Loucy (cell line): ENCODE measurements at regions not wholly inside any gene's neighbourhood (a gene's known extent, or its start where the extent isn't known, plus 50 kb on each side); places are given as distances from the start of the nearest gene placed in this dataset.

ENCODE experiments used
- H2AFZ ChIP-seq: fragments of 200-600 bp; sonication (generic); 2 replicates; pipeline ENCODE4 v1.6.0; 2016; ENCODE audit warnings: antibody characterized with exemption, mild to moderate bottlenecking, low read length, moderate library complexity
- H3F3A ChIP-seq: fragments of 200-600 bp; 2 replicates; pipeline ENCODE4 v1.6.0; 2016; ENCODE audit warnings: antibody characterized with exemption, low read depth, mild to moderate bottlenecking
- H3K27me3 ChIP-seq: fragments of 200-600 bp; sonication (generic); 2 replicates; pipeline ENCODE4 v1.6.1; 2014; ENCODE audit warnings: low read length, mild to moderate bottlenecking; ENCODE audit not compliant: insufficient read depth, poor library complexity, severe bottlenecking
- H3K36me3 ChIP-seq: fragments of 200-600 bp; sonication (generic); 2 replicates; pipeline ENCODE4 v1.6.1; 2016; ENCODE audit warnings: low read length; ENCODE audit not compliant: insufficient read depth
- H3K4me1 ChIP-seq: fragments of 200-600 bp; sonication (generic); 2 replicates; pipeline ENCODE4 v1.5.1; 2014; ENCODE audit warnings: low read length, mild to moderate bottlenecking; ENCODE audit not compliant: insufficient read depth, poor library complexity, severe bottlenecking
- H3K4me2 ChIP-seq: fragments of 200-600 bp; sonication (generic); 2 replicates; pipeline ENCODE4 v1.6.0; 2014; ENCODE audit warnings: antibody characterized with exemption, low read length, low read depth, mild to moderate bottlenecking; ENCODE audit not compliant: poor library complexity, severe bottlenecking
- H3K4me3 ChIP-seq: fragments of 200-600 bp; sonication (generic); 2 replicates; pipeline ENCODE4 v1.5.1; 2014; ENCODE audit warnings: low read length, mild to moderate bottlenecking, mixed read lengths; ENCODE audit not compliant: poor library complexity, severe bottlenecking
- H3K79me2 ChIP-seq: fragments of 200-600 bp; sonication (generic); 2 replicates; pipeline ENCODE4 v1.6.1; 2014; ENCODE audit warnings: low read length; ENCODE audit not compliant: insufficient read depth
- H3K9ac ChIP-seq: fragments of 200-600 bp; sonication (generic); 2 replicates; pipeline ENCODE4 v1.6.0; 2014; ENCODE audit warnings: mild to moderate bottlenecking, low read depth, low read length, moderate library complexity; ENCODE audit not compliant: poor library complexity, severe bottlenecking
- H3K9me2 ChIP-seq: fragments of 200-600 bp; sonication (generic); replicated peaks from 2 replicates; pipeline ENCODE4 v1.6.1; 2016; ENCODE audit warnings: low read depth, low read length, mixed read lengths
- H3K9me3 ChIP-seq: fragments of 200-600 bp; sonication (generic); 2 replicates; pipeline ENCODE4 v1.6.1; 2014; ENCODE audit warnings: mild to moderate bottlenecking, antibody characterized with exemption, low read length, low read depth; ENCODE audit not compliant: insufficient read depth
- H4K20me1 ChIP-seq: fragments of 200-600 bp; sonication (generic); 2 replicates; pipeline ENCODE4 v1.6.0; 2014; ENCODE audit warnings: antibody characterized with exemption, low read length, mild to moderate bottlenecking; ENCODE audit not compliant: insufficient read depth, poor library complexity, severe bottlenecking
- EZH2phosphoT487 ChIP-seq: fragments of 200-600 bp; IDR thresholded peaks from 2 replicates; pipeline ENCODE4 v1.6.1; 2018; ENCODE audit warnings: antibody characterized with exemption, mild to moderate bottlenecking, moderate library complexity, borderline replicate concordance
- TF ChIP-seq, protein P1 (sequence below): fragments of 200-600 bp; sonication (generic); conservative IDR thresholded peaks from 2 replicates; pipeline ENCODE4 v1.5.1; 2014; ENCODE audit warnings: mild to moderate bottlenecking, antibody characterized with exemption, low read length

DNA sequence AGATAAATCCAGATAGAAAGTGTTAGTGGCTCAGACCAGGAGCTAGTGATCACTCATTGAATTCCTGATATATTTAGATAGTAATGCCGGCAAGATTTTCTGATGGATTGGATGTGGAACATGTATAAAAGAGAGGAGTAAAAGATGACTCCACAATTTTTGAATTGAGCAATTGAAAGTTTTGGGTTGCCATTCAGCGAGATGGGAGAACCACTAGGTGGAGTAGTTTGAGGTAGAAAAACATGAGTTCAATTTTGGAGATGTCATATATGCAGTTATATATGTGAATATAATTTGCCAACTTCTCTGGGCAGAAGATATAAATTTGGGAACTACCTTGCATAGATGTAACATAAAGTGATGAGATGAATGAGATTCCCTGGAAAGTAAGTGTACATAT lies 502.5 kb upstream of the SEMA6A start:
- no peaks in the 10 kb centered on the region for H3F3A ChIP-seq
- TF ChIP-seq EZH2phosphoT487, result no peak
- TF ChIP-seq, protein P1, sequence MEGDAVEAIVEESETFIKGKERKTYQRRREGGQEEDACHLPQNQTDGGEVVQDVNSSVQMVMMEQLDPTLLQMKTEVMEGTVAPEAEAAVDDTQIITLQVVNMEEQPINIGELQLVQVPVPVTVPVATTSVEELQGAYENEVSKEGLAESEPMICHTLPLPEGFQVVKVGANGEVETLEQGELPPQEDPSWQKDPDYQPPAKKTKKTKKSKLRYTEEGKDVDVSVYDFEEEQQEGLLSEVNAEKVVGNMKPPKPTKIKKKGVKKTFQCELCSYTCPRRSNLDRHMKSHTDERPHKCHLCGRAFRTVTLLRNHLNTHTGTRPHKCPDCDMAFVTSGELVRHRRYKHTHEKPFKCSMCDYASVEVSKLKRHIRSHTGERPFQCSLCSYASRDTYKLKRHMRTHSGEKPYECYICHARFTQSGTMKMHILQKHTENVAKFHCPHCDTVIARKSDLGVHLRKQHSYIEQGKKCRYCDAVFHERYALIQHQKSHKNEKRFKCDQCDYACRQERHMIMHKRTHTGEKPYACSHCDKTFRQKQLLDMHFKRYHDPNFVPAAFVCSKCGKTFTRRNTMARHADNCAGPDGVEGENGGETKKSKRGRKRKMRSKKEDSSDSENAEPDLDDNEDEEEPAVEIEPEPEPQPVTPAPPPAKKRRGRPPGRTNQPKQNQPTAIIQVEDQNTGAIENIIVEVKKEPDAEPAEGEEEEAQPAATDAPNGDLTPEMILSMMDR, result peak; percentile 41
- no peak overlapping the region for H3K4me3 ChIP-seq

DNA sequence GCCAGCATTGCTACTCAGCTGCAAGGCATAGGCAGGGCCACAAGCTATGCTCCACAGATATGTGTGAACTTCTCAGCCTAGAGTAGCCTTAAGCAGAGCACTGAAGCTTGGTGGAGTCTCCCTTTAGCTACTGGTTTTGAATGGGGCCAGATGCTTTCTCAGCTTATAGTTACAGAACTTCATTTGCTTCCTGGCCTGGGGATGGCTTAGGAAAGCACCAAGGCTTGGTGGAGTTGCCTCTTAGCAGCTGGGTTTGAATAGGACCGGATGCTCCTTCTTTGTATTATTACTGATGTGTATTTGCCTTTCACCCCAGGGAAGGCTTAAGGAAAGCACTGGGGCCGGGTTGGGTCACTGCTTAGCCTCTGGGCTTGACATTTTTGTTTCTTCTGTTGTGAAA lies 497.8 kb upstream of the SEMA6A start:
- H3K27me3 ChIP-seq, result no peaks in the 10 kb centered on the region
- no peaks in the 10 kb centered on the region for H3K36me3 ChIP-seq
- H3F3A ChIP-seq, result no peaks in the 10 kb centered on the region
- no peak overlapping the region for H3K4me3 ChIP-seq
- H3K79me2 ChIP-seq, result no peaks in the 10 kb centered on the region
- no peaks in the 10 kb centered on the region for H3K4me1 ChIP-seq
- no peak for TF ChIP-seq EZH2phosphoT487
- TF ChIP-seq, protein P1, result no peak
- no peak overlapping the region for H3K4me2 ChIP-seq
- H4K20me1 ChIP-seq, result no peaks in the 10 kb centered on the region
- H3K9ac ChIP-seq, result no peak overlapping the region
- no peak overlapping the region for H2AFZ ChIP-seq
- no peaks in the 10 kb centered on the region for H3K9me3 ChIP-seq
- no peaks in the 10 kb centered on the region for H3K9me2 ChIP-seq

More for the DNA sequence above, 502.5 kb upstream of the SEMA6A start:
- Histone ChIP-seq H3K4me1 (no peaks in the 10 kb centered on the region), H2AFZ (no peak overlapping the region), H3K27me3 (no peaks in the 10 kb centered on the region), H3K9me2 (no peaks in the 10 kb centered on the region), H3K9ac (no peak overlapping the region), H3K79me2 (no peaks in the 10 kb centered on the region), H3K36me3 (no peaks in the 10 kb centered on the region), H3K4me2 (no peak overlapping the region), H4K20me1 (no peaks in the 10 kb centered on the region), H3K9me3 (no peaks in the 10 kb centered on the region)

DNA sequence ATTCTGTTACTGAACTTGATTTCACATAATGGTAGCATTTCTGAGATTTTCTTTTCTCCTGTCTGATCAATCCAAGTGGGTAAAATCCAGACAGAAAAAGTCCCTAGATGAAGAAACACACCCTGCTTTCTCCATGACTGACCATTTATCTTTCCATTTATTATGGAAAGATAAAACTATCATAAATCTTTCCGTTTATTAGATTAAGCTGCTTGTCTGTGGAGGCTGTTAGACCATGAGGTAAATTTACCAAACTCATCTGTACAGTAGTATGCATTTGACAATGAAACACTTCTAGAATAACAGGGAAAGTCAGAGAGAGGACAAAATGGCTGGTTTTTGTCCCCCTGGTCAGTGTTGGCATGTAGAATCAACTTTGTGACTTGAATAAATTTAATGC lies 491.2 kb upstream of the SEMA6A start:
- no peaks in the 10 kb centered on the region for H3K79me2 ChIP-seq
- no peak overlapping the region for H3K9ac ChIP-seq
- H3K4me2 ChIP-seq, result no peak overlapping the region
- no peak overlapping the region for H3K4me3 ChIP-seq
- H4K20me1 ChIP-seq, result no peaks in the 10 kb centered on the region
- no peaks in the 10 kb centered on the region for H3F3A ChIP-seq
- H3K4me1 ChIP-seq, result no peaks in the 10 kb centered on the region
- H3K9me2 ChIP-seq, result no peaks in the 10 kb centered on the region
- H3K36me3 ChIP-seq, result no peaks in the 10 kb centered on the region
- H2AFZ ChIP-seq, result no peak overlapping the region
- H3K9me3 ChIP-seq, result no peaks in the 10 kb centered on the region
- no peaks in the 10 kb centered on the region for H3K27me3 ChIP-seq
- TF ChIP-seq, protein P1, result no peak
- TF ChIP-seq EZH2phosphoT487, result no peak
